ENCODE measurements at regions not wholly inside any gene's neighbourhood (a gene's known extent, or its start where the extent isn't known, plus 50 kb on each side); places are given as distances from the start of the nearest gene placed in this dataset.

DNA sequence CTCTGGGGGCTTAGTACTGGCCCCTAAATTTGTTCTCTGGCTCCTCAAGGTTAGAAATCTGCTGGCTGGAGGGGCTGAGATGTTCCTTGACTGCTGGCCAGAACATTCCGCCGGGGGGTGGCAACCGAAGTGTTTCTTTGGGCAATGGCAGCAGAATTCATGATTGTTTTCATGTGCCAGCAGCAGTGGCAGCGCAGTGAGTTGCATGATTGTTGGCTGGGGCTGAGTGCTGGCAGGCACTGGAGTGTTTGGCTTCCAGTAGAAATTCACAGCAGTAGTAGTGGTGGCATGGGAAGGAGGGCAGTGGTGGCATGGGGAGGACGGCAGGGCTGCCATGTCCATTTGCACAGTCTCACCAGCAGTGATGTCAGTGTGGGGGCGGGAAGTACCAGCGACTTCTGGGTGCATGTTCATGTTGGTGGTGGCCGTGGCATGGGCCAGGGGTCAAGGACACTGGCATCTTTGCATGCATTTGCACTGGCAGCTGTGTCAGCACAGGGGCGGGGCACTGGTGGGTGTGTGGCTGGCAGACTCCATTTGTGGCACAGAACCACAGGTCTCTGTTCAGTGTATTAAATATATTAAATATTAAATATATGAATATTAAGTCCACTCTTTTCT is 130.6 kb upstream of the CDH7 start:
- TF ChIP-seq ARNTL (CRISPR knock-in tag; IDR thresholded peaks at IDR 0.05; ENCODE audit: borderline replicate concordance, low read depth) (no peak), TCF4 (CRISPR knock-in tag; IDR thresholded peaks at IDR 0.05; ENCODE audit: borderline replicate concordance) (no peak), ZFP30 (CRISPR knock-in tag; IDR thresholded peaks at IDR 0.05) (no peak), BACH2 (CRISPR knock-in tag; IDR thresholded peaks at IDR 0.05; ENCODE audit: borderline replicate concordance) (no peak), ZNF70 (CRISPR knock-in tag; IDR thresholded peaks at IDR 0.05) (no peak), ZFP3 (CRISPR knock-in tag; IDR thresholded peaks at IDR 0.05) (no peak)
